ENCODE measurements at regions not wholly inside any gene's neighbourhood (a gene's known extent, or its start where the extent isn't known, plus 50 kb on each side); places are given as distances from the start of the nearest gene placed in this dataset.

GRCh38 chrX:15983034-15983433 is 128.4 kb upstream of the AP1S2 start:
- Histone ChIP-seq H3K4me3 (no peak overlapping the region), H3K36me3 (no peaks in the 10 kb centered on the region), H3K27me3 (no peaks in the 10 kb centered on the region), H3K4me1 (no peaks in the 10 kb centered on the region), H3K9me3 (no peaks in the 10 kb centered on the region), H3K27ac (no peak overlapping the region)
- intact Hi-C loops (cut with DNase I), result no loop called here
- TF ChIP-seq CTCF (IDR thresholded peaks at IDR 0.05) (no peak), POLR2A (IDR thresholded peaks at IDR 0.05) (no peak), POLR2AphosphoS5 (IDR thresholded peaks at IDR 0.05; ENCODE audit: insufficient read depth in 1 of 2, low read depth in 1 of 2) (no peak)
- no peak for DNase-seq (ENCODE audit: extremely low spot score in 2 of 2)

GRCh38 chrX:15977644-15978043 is 123.0 kb upstream of the AP1S2 start:
- intact Hi-C loops (cut with DNase I), result no loop called here
- Histone ChIP-seq H3K27ac (no peak overlapping the region), H3K9me3 (no peaks in the 10 kb centered on the region), H3K36me3 (no peaks in the 10 kb centered on the region), H3K4me3 (no peak overlapping the region), H3K27me3 (no peaks in the 10 kb centered on the region), H3K4me1 (no peaks in the 10 kb centered on the region)
- no peak for TF ChIP-seq POLR2AphosphoS5 (IDR thresholded peaks at IDR 0.05; ENCODE audit: insufficient read depth in 1 of 2, low read depth in 1 of 2)
- no peak for TF ChIP-seq CTCF (IDR thresholded peaks at IDR 0.05)
- no peak for TF ChIP-seq POLR2A (IDR thresholded peaks at IDR 0.05)
- no peak for DNase-seq (ENCODE audit: extremely low spot score in 2 of 2)

- Histone ChIP-seq H3K27me3 (no peaks in the 10 kb centered on the region), H3K27ac (no peak overlapping the region), H3K36me3 (no peaks in the 10 kb centered on the region), H3K9me3 (no peaks in the 10 kb centered on the region), H3K4me3 (no peak overlapping the region), H3K4me1 (no peaks in the 10 kb centered on the region)
- TF ChIP-seq CTCF (IDR thresholded peaks at IDR 0.05), result no peak
- TF ChIP-seq POLR2AphosphoS5 (IDR thresholded peaks at IDR 0.05; ENCODE audit: insufficient read depth in 1 of 2, low read depth in 1 of 2), result no peak
- TF ChIP-seq POLR2A (IDR thresholded peaks at IDR 0.05), result no peak
- DNase-seq (ENCODE audit: extremely low spot score in 2 of 2), result no peak
- intact Hi-C loops (cut with DNase I), result no loop called here
Observed at GRCh38 chrX:15976396-15976795, 121.8 kb upstream of the AP1S2 start.

- no peak for DNase-seq (ENCODE audit: extremely low spot score in 2 of 2)
- TF ChIP-seq POLR2AphosphoS5 (IDR thresholded peaks at IDR 0.05; ENCODE audit: insufficient read depth in 1 of 2, low read depth in 1 of 2) (no peak), CTCF (IDR thresholded peaks at IDR 0.05) (no peak), POLR2A (IDR thresholded peaks at IDR 0.05) (no peak)
- H3K4me3 ChIP-seq, result no peak overlapping the region
- H3K36me3 ChIP-seq, result no peaks in the 10 kb centered on the region
- H3K27ac ChIP-seq, result no peak overlapping the region
- intact Hi-C loops (cut with DNase I), result no loop called here
- no peaks in the 10 kb centered on the region for H3K4me1 ChIP-seq
- no peaks in the 10 kb centered on the region for H3K9me3 ChIP-seq
- no peaks in the 10 kb centered on the region for H3K27me3 ChIP-seq
Observed at GRCh38 chrX:15973946-15974345, 119.3 kb upstream of the AP1S2 start.

- Histone ChIP-seq H3K27ac (no peak overlapping the region), H3K9me3 (no peaks in the 10 kb centered on the region), H3K4me1 (no peaks in the 10 kb centered on the region), H3K27me3 (no peaks in the 10 kb centered on the region), H3K4me3 (no peak overlapping the region), H3K36me3 (no peaks in the 10 kb centered on the region)
- TF ChIP-seq CTCF (IDR thresholded peaks at IDR 0.05) (no peak), POLR2A (IDR thresholded peaks at IDR 0.05) (no peak), POLR2AphosphoS5 (IDR thresholded peaks at IDR 0.05; ENCODE audit: insufficient read depth in 1 of 2, low read depth in 1 of 2) (no peak)
- intact Hi-C loops (cut with DNase I), result no loop called here
- no peak for DNase-seq (ENCODE audit: extremely low spot score in 2 of 2)
Observed at GRCh38 chrX:15973299-15973698, 118.7 kb upstream of the AP1S2 start.

Measured in vagina (tissue), 2 donors.